NT2/D1 (cell line): ENCODE measurements at regions not wholly inside any gene's neighbourhood (a gene's known extent, or its start where the extent isn't known, plus 50 kb on each side); places are given as distances from the start of the nearest gene placed in this dataset.

Experiments used
- SUZ12 ChIP-seq: IDR thresholded peaks from 2 replicates; pipeline ENCODE4 v1.6.1; 2011; ENCODE audit not compliant: insufficient read length, insufficient read depth; ENCODE audit errors: extremely low read depth
- YY1 ChIP-seq: IDR thresholded peaks from 2 replicates; pipeline ENCODE4 v1.6.1; 2011; ENCODE audit not compliant: insufficient read length, insufficient read depth
- ZNF274 ChIP-seq: IDR thresholded peaks from 2 replicates; pipeline ENCODE4 v1.6.1; 2011; ENCODE audit warnings: mild to moderate bottlenecking, low read depth, low read length

GRCh38 chr7:1289666-1290025 lies 57.0 kb downstream of the UNCX start:
- TF ChIP-seq ZNF274, result no peak
- no peak for TF ChIP-seq YY1
- TF ChIP-seq SUZ12, result no peak
